ENCODE measurements at regions not wholly inside any gene's neighbourhood (a gene's known extent, or its start where the extent isn't known, plus 50 kb on each side); places are given as distances from the start of the nearest gene placed in this dataset.
"Not testable (repeated sequence)": the region's sequence is repeated elsewhere in the genome, so short reads cannot be mapped to it uniquely, and the experiment has no call there.

DNA sequence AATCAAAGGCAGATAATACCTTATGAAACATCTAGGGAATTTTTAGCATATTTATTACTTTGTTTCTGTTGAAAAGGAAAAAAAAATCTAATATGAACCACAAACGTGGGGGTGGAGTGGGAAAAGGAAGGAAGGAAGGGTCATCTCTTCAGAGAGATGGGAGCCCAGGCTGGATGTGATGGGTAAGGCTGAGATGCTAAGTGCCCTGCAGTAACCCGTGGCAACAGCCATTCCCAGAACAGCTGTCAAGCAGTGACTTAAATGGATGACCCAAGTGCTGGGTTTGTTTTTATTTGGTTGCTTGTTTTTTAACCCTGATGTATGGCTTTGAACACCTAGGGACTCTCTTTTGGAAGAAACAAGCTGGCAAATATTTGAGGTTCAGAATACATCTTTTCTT is 50.7 kb upstream of the KLF7 start:
- peak; percentile 9 for DNase-seq

DNA sequence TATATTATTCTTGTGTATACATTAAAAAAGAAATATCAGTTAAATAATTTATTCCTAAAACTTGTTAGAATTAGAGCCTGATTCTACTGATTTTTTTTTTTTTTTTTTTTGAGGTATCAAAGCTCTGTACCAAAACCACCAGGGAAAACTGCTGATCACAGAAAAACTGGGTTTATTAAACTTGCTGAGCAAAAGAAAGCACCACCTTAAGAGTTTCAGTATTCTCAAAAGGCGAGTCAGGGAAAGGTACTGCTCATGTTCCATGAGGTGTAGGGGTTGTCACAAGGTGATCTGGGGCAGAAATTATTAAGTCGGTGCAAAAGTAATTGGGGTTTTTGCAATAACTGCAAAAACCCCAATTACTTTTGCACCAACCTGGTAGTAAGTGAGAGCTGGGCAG is 51.7 kb upstream of the KLF7 start:
- DNase-seq = no peak

DNA sequence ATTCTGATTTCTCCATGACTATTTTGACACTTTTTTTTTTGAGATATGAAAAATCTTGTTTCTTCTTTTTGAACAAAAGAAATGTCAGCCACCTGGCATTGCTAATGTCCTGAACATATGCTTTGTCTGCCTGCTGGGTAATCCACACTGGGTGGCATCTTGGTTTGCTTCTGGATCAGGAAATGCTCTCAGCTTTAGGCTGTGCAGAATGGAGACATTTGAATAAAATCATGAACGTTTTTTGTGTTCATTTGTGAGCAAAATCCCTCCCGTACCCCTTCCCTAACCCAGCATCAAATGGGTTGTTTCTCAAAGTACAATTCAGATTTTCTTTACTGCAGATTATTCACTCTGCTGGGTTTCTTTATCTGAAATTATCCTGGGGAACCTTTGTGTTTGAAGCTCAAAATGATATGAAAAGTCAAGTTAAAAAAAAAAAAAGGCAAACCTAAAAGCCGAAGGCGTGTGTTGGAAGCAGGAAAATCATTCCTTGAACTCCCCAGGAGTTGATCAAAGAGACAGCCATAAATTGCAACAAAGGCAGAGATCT is 53.4 kb upstream of the KLF7 start:
- DNase-seq = no peak

DNA sequence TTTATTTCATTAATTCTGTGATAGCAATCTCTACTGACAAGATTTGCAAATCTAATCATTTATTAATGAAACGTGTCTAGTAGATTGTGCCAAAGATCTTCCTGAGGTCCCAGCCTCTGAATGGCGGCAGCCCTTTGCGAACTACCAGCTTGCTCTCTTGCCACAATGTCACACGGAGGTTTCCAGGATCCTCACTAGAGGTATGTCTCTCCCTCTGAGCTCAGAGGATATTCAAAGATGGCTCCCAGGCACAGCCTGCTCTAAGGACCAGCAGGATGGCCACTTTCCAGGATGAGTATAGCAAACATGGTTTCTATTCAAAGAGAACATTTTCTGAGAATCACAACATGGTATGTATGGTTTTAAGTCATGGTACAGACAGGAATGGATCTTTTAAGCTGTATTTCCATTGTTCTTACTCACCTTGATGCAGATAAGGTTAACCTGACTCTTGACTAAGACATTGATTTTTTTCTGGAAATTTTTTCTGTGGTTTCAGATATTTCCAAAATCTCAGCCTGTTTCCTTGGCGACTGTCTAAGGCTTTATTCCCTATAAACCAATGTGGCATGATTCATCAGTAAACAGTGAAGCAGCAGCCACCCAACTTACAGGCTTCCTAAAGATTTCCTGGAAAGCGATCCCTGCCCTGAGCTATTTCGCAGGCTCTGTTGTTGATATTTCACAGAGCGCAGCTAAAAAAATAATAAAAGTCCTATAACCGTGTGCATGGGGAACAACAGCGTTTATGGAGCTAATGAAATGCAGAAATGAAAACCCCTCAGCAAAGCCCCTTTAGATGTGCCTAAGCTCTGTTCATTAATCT is 54.1 kb upstream of the KLF7 start:
- DNase-seq = no peak

DNA sequence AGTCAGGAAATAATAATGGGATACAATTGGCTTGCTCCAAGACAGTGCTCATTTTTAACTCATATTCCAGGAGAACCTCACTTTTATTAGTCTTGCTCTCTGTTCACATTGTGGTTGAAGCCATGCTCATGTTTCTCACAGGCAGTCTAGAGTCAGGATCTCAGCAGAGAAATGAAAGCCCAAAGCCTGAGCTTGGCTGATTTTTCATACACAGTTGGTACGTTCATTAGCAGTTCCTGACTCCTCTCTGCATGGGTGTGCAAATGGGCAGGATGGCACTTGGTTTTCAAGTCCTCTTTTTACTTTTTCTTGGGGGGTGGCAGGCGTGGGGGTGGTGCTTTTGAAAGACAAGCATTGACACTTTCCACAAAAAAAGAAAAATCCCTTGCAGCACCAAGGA is 56.0 kb upstream of the KLF7 start:
- DNase-seq = no peak

DNA sequence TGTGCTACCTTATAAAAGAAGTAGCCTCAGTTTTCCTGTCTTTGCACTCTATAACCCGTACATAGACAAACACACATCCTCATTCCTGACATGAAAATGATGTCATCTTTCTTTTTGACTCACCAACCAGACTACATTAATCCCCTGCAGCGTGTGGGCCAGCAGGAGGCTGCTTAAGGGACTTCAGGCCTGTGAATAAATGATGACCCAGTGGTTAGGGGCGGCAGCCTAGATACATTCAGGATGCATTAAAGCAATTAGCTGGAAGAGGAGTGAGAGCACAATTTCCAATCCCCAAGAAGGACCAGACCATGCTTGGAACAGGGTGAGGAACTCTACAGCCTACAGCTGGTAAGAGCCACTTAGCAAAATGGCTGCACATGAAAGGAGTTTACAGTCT is 57.3 kb upstream of the KLF7 start:
- DNase-seq = no peak

DNA sequence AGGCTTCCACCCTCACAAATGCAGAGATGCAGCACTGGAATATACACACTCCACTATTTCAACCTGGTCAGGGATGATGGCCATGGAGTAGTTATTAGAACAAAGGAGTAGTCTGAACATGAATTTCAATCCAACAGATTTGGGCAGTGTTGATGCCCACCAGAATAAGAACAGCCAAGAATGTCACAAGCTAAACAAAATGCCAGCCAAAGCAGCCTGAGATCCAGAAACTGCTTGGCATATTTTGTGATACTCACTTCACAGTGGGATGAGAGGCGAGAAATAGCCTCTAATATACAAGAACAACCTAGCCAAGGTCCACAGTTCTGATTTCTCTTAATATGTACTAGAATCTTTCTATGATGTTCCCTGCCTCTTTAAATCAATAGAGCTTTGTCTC is 58.6 kb upstream of the KLF7 start:
- DNase-seq = no peak

DNA sequence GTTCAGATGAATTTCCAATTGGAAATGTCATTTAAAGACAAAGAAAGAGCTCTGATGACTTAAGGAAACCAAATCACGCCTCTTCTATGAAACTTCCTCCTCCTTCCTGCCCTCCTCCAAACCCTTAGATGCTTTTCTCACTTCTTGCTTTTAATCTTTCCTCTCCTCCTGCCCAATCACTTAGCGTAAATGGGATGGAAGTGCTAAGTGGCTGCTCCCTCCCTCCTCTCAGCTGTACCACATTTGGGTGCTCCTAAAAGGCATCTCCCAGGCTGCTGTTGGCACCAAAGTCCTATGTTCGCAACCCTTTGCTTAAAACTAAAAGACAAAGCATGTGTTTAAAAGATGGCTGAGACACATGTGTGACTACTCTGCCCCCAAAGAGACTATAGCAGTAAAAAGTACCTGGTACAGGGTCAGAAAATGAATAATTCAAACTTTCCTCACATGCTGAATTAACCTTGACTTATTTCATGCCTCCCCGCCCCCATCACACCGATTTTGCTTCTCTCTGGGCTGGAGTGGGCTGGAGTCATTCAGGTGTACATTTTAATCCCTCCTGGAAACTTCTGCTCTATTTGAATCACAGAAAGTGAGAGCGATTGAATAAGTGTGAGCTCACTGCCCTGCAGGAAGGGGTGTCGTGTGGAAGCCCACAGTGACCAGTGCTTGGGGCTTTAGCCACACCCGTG is 59.2 kb upstream of the KLF7 start:
- DNase-seq = no peak

DNA sequence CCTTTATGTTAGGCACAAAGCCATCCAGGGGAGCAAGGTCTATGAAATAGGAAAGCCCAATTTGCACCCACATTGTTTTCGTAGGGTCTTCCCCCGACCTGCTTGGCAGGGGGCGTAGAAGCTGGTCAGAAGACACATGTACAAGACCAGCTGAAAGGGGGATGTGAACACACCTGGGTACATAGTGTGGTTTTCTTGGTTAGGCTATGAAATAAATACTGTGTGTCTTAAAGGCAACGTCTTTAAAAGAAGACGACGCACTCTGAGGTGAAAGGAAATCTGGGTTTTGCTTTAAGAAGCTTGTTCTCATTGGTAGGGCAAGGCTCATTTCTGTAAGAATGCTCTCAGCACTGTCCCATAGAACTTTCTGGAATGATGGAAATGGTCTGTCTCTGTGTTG is 60.0 kb upstream of the KLF7 start:
- no peak for DNase-seq

DNA sequence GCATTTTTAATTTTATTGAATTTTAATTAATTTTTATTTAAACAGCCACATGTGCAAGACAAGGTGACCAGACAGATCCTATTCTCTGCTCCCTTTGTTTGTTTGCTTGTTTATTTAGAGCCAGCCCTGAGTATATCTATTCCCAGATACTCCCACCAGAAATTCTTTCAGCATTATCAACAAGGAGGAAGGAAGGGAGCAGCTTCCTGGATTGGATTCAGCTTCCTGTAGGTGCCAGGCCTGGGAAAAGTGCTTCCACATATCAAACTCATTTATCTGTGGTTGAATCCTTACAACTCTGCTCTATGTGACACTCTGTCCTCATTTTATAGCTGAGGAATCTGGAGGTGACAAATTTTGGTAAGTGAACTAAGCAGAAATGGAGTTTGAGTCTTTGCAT is 60.5 kb upstream of the KLF7 start:
- DNase-seq = no peak

DNA sequence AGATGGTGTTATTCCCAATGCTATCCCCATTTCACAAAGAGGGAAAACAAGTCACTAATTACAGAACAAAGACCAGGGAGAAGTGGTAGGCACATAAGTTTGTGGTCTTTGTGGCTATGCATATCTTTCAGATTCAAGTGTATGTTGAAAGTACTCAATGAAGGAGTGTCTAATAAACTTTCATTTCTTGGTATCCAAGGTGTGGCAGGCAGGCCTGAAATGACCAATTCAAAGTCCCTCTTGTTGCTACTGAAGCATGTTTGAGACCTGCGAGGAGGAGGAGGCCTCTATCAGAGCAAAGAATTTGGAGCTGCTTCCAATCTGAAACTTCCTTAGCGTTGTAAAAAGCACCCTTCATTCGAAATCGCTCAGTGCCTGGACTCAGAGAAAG is 60.9 kb upstream of the KLF7 start:
- no peak for DNase-seq

DNA sequence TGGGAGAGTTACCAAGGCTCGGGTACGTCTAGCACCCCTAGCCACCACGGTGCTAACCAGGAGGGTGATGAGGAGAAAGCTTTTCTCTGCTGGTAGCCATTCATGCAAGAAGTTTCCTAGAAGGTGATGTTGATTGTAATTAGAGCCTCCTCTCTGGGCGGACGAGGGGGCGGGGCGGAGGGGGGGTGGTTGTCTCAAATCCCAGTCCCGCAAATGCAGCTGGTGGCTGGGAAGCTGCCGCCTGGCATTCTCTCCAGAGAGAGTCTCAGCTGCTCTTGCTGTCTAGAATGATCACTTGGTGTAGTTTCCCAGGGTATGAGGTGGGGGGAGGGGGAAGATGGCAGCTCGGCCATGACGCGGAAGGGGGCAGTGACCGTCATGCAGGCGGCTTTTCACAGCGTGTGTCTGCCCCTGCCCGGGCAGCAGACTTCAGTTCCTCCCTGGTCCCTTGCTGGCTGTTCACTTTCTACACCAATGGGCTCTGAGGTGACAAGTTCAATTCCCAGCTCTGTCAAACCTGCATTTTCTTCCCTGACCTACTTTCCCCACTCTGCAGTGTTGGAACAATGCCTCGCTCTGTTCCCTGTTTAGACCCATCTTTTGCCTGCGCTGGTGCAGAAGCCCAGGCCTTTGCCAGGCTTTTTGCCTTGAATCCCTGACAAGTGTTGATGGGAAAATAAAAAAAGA is 61.5 kb upstream of the KLF7 start:
- DNase-seq = no peak

DNA sequence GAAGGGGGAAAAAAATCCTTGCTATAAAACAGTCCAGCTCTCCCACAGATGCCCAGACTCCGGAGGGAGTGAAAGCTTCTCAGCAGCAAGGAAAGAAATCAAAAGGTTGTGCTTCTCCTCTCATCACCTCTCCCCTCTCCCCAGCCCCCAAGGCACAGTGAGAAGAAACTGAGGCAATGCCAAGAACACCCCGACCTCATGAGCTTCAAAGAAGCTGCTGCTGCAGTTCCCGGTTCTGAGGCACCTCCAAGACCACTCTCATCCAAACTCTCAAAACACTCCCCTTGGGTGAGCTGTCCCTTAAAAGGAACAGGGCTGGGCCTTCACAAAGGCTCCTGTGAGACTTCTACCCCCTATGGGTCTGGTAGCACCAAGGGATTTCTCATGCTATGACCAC is 62.0 kb upstream of the KLF7 start:
- no peak for DNase-seq

DNA sequence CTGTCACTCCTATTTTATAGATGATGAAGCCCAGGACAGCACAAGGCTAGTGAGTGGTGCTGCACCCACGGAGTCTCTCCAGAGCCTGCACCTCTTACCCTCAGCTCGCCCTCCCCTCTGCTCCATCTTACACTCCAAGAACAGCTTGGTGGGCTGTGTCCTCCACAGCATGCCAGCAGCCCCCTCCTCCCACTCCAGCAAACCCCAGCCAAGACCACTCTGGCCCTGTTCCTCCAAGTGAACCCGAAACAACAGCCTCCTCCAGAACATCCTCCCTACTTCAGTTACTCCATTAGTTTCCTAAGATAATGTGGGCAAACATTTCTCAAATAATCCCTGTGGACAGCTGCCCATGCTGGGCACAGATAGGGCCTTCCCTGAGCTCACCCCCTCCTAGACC is 62.7 kb upstream of the KLF7 start:
- DNase-seq = no peak

DNA sequence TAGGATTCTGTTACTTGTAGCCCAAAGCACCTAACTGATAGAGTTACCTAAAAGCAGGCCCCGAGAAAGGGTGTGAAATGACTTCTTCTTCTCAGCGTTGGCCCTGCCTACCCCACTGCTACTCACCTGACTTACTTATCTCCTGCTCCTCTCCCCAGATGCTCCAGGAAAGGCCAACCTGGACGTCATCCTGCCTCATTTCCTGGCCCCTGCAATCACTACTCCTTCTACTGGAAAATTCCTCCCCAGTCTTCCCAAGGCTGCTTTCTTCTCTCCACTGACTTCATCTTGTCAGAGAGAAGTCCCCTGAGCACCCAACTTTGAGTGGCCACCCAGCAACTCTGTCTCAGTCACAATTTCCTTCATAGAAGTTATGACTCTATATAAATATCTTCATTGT is 63.4 kb upstream of the KLF7 start:
- DNase-seq = no peak

DNA sequence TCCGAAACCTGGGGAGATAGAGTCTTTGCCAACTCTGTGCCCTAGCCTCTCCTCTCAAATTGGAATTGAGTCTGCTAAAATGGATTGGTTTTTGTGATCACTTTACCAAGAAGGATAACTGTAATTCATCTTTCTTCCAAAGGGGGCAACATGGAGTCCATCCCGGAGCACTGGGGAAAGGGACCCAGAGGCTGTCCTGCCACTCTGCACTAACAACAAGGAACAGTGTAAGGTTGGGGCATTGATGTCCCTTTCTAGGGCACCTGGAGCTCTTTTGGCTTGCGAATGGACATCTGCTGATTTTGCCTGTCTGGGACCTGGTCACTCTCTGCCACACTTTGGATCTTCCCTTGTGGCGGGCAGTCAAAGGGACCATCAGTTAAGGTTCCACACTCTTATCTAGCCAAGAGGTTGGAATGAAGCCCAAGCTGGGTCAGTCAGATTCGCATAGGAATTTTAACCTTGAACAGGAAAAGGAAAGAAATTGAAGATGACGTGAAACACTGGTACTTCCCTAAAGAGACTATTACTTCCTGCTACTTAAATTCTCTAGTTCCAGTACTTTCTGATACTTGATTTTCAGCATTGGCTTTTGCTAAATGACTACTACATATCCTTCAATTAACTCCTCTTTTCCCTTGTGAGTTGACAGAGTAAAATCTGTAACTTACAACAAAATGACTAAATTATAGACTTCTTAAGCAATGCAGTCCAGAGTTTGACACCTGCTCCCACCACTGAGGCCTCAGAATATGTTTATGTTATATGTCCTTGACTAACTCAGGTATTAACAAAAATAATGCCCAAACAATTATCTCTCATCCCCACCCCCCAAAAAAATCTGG is 64.7 kb upstream of the KLF7 start:
- DNase-seq = no peak

DNA sequence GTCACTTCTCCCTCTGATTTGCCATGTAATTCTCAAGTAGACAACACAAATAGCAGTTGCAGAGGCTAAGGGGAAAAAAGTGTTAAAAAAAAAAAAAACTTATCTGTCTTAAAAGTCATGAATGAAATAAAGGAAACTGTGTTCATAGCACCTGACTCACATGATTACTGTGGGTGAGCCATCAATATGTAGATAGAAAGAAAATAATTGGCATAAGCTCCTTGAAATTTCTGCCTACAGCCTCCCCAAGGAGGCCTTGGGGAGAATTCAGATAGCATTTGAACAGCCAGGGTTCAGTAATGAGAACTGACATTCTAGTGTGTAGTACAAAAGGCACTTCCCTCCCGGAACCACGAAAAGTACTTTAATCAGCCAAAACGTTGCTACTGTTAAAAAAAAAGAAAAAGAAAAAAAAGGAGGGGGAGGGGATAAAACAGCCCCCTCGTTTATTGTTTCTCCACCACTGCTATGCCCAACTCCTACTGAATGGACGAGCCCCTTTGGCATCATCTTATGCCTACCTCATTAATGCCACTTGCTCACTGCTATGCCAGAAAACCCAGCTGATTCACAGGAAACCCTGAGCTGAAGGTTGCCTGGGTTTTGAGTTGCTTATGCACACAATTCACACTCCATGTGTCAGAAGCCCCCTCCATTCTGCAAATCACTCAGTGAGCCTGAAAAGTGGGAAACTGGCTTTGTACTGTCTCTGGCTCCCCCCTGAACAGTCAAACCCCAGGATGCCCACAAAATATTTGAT is 65.5 kb upstream of the KLF7 start:
- no peak for DNase-seq

DNA sequence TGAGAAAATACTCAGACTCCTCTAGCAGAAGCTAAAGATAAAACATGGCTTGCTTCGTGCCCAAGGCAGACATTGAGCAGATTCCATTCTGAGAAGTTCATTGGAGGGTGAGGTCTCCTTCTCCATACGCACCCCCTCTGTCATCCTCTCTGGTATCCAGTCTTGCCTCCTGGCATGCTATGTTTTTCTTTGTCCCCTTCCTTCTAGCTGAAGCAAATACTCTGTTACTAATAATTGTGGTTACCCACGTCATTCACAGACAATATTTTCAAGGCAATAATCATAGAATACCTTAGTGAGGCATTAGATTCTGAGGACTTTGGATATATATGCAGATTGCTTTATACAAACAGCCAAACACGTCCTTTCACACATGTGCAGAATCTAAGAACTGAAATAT is 66.2 kb upstream of the KLF7 start:
- DNase-seq = no peak

DNA sequence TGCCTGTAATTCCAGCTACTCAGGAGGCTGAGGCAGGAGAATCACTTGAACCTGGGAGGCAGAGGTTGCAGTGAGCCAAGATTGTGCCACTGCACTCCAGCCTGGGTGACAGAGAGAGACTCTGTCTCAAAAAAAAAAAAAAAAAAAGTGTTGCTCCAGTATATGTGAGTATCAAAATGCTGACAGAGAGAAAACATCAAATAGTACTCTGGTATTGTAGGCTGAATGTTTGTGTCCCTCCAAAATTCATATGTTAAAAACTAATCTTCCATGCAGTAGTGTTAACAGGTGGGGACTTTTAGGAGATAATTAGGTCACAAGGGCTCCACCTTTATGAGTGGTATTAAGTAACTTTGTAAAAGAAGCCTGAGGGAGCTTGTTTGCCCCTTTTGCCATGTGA is 67.4 kb upstream of the KLF7 start:
- DNase-seq = not testable (repeated sequence)

DNA sequence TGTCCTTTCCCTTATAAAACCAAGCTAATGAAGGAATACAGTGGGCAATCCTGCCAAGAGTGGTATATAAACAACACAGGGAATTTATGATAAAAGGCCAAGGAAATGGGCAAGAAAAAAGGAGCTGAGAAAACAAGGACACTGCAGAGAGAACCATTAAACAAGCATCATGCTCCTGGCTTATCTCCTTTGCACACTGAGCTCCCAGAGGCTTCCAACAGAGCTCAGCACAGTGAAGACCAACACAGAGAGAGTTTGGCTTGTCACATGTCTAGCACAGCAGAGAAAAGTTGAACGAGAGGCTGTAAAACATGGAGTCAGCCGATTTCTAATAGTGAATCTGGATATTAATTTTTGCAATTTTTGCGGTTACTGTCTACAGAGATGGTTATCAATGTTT is 68.0 kb upstream of the KLF7 start:
- no peak for DNase-seq

DNA sequence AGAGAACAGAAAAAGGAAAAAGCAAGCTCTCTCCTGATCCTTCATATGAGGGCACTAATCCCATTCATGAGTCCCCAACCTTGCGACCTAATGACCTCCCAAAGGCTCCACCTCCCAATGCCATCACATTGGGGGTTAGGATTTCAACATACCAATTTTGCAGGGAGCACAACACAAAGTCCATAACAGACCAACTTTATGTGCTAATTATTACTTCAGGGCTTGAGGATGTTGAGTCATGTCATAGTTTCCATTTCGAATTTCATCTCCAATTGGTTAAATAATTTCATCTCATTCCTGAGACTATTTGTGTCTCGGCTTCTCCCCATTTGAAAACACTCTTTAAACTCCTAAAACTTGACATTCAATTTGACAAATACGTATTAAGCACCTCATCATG is 69.9 kb upstream of the KLF7 start:
- DNase-seq = no peak
